IMR-90 (cell line): ENCODE measurements at regions not wholly inside any gene's neighbourhood (a gene's known extent, or its start where the extent isn't known, plus 50 kb on each side); places are given as distances from the start of the nearest gene placed in this dataset.

ENCODE experiments used
- ATAC-seq: fragments of 200-7000 bp; cut with Tn5 transposase; 2 replicates; pipeline ENCODE4 v1.9.1; 2020; ENCODE audit warnings: low read depth, mild to moderate bottlenecking, moderate library complexity
- BruUV-seq: library from RNA; stranded (reverse); fragments of 400-500 nt; replicated peaks from 2 replicates; lab custom pipeline; 2021; lab: Mats Ljungman, UMichigan
- CTCF ChIA-PET: fragments of 300-600 bp; formaldehyde crosslinking; extraction: SDS; loops from one replicate; lab custom pipeline; 2021; ENCODE audit warnings: antibody characterized with exemption; lab: Yijun Ruan, JAX
- POLR2A ChIA-PET: fragments of 300-600 bp; sonication (Branson Sonifier 250); formaldehyde crosslinking; loops from one replicate; lab custom pipeline; 2022; ENCODE audit warnings: antibody characterized with exemption; ENCODE audit not compliant: unreplicated experiment; lab: Charles Lee
- DNase-seq: peaks from one replicate; pipeline ENCODE4 v3.0.0; 2013
- H2AFZ ChIP-seq: replicated peaks from 2 replicates; pipeline ENCODE3; 2013; ENCODE audit warnings: low read length, mild to moderate bottlenecking; ENCODE audit not compliant: poor library complexity
- H2AK5ac ChIP-seq: 2 replicates; pipeline ENCODE4 v1.6.1; 2013; ENCODE audit warnings: low read depth, low read length, inconsistent platforms
- H2AK9ac ChIP-seq: replicated peaks from 2 replicates; pipeline ENCODE3; 2013; ENCODE audit warnings: mild to moderate bottlenecking, low read depth, low read length, moderate library complexity; ENCODE audit not compliant: poor library complexity
- H2BK120ac ChIP-seq: 2 replicates; pipeline ENCODE4 v1.6.1; 2013; ENCODE audit warnings: low read depth, low read length, inconsistent platforms
- H2BK15ac ChIP-seq: 3 replicates; pipeline ENCODE4 v1.6.1; 2013; ENCODE audit warnings: low read depth, low read length, inconsistent platforms
- H2BK20ac ChIP-seq: 2 replicates; pipeline ENCODE4 v1.6.1; 2013; ENCODE audit warnings: low read depth, mild to moderate bottlenecking, inconsistent platforms, low read length, moderate library complexity
- H2BK5ac ChIP-seq: 2 replicates; pipeline ENCODE4 v1.6.1; 2013; ENCODE audit warnings: mild to moderate bottlenecking, low read depth, low read length, inconsistent platforms; ENCODE audit not compliant: poor library complexity, severe bottlenecking
- H3K14ac ChIP-seq: replicated peaks from 2 replicates; pipeline ENCODE4 v1.6.1; 2013; ENCODE audit warnings: low read depth, low read length, inconsistent platforms
- H3K18ac ChIP-seq: 2 replicates; pipeline ENCODE4 v1.6.1; 2013; ENCODE audit warnings: low read depth, low read length, control low read depth
- H3K23ac ChIP-seq: 2 replicates; pipeline ENCODE4 v1.6.1; 2013; ENCODE audit warnings: low read depth, low read length, inconsistent platforms
- H3K27ac ChIP-seq: 2 replicates; pipeline ENCODE4 v1.5.1; 2013; ENCODE audit warnings: mild to moderate bottlenecking, control low read depth, low read length; ENCODE audit not compliant: insufficient read depth
- H3K27me3 ChIP-seq: 2 replicates; pipeline ENCODE4 v1.6.1; 2013; ENCODE audit warnings: low read length; ENCODE audit not compliant: control insufficient read depth, insufficient read depth
- H3K36me3 ChIP-seq: 2 replicates; pipeline ENCODE4 v1.6.1; 2013; ENCODE audit warnings: low read length, mixed read lengths; ENCODE audit not compliant: control insufficient read depth, insufficient read depth
- H3K4ac ChIP-seq: 2 replicates; pipeline ENCODE4 v1.6.1; 2013; ENCODE audit warnings: low read depth, low read length, inconsistent platforms
- H3K4me1 ChIP-seq: 2 replicates; pipeline ENCODE4 v1.6.1; 2013; ENCODE audit warnings: low read length, mixed read lengths; ENCODE audit not compliant: control insufficient read depth, insufficient read depth
- H3K4me2 ChIP-seq: 2 replicates; pipeline ENCODE4 v1.6.1; 2013; ENCODE audit warnings: low read depth, mild to moderate bottlenecking, control low read depth, low read length, moderate library complexity
- H3K4me3 ChIP-seq: 2 replicates; pipeline ENCODE4 v1.5.1; 2013; ENCODE audit warnings: low read depth, mild to moderate bottlenecking, control low read depth, low read length, moderate library complexity; ENCODE audit not compliant: insufficient read depth
- H3K56ac ChIP-seq: 2 replicates; pipeline ENCODE4 v1.6.1; 2013; ENCODE audit warnings: low read length, inconsistent platforms; ENCODE audit not compliant: insufficient read depth; ENCODE audit errors: extremely low read depth
- H3K79me1 ChIP-seq, 2 experiments: 2 replicates each; pipeline ENCODE4 v1.6.1; 2013; ENCODE audit warnings: low read length in 2 of 2, inconsistent platforms in 1 of 2, low read depth in 1 of 2
- H3K9ac ChIP-seq: 2 replicates; pipeline ENCODE4 v1.6.1; 2013; ENCODE audit warnings: low read depth, low read length, control low read depth
- H3K9me1 ChIP-seq: 2 replicates; pipeline ENCODE4 v1.6.1; 2013; ENCODE audit warnings: low read length, inconsistent platforms; ENCODE audit not compliant: insufficient read depth
- H3K9me3 ChIP-seq: 2 replicates; pipeline ENCODE4 v1.6.1; 2013; ENCODE audit warnings: low read length; ENCODE audit not compliant: control insufficient read depth, insufficient read depth
- H4K20me1 ChIP-seq: 2 replicates; pipeline ENCODE4 v1.6.1; 2013; ENCODE audit warnings: low read length, inconsistent platforms; ENCODE audit not compliant: insufficient read depth
- H4K5ac ChIP-seq: 2 replicates; pipeline ENCODE4 v1.6.1; 2013; ENCODE audit warnings: mild to moderate bottlenecking, low read depth, low read length, control low read depth
- H4K8ac ChIP-seq, 2 experiments: 2 replicates each; pipeline ENCODE4 v1.6.1; 2013; ENCODE audit warnings: low read depth in 2 of 2, low read length in 2 of 2, control low read depth in 1 of 2, inconsistent platforms in 1 of 2
- H4K91ac ChIP-seq: 2 replicates; pipeline ENCODE4 v1.6.1; 2013; ENCODE audit warnings: low read depth, low read length, inconsistent platforms; ENCODE audit not compliant: insufficient read depth
- CEBPB ChIP-seq: IDR thresholded peaks from 2 replicates; pipeline ENCODE4 v1.6.1; 2012; ENCODE audit warnings: low read depth, low read length, improper control_type of control experiment
- CHD1 ChIP-seq: IDR thresholded peaks from 2 replicates; pipeline ENCODE4 v1.6.1; 2012; ENCODE audit warnings: low read depth, low read length, improper control_type of control experiment
- FOS ChIP-seq: fragments of 150-350 bp; IDR thresholded peaks from 2 replicates; pipeline ENCODE4 v1.6.1; 2016; ENCODE audit warnings: low read depth, low read length
- MAFK ChIP-seq: IDR thresholded peaks from 2 replicates; pipeline ENCODE4 v1.6.1; 2012; ENCODE audit warnings: low read depth, low read length, improper control_type of control experiment
- MAZ ChIP-seq: IDR thresholded peaks from 2 replicates; pipeline ENCODE4 v1.6.1; 2012; ENCODE audit warnings: low read depth, mild to moderate bottlenecking, low read length, improper control_type of control experiment, moderate library complexity, borderline replicate concordance
- MXI1 ChIP-seq: IDR thresholded peaks from 2 replicates; pipeline ENCODE4 v1.6.1; 2012; ENCODE audit warnings: low read depth, mild to moderate bottlenecking, low read length, moderate library complexity, borderline replicate concordance
- NFE2L2 ChIP-seq: fragments of 150-350 bp; IDR thresholded peaks from 2 replicates; pipeline ENCODE4 v1.6.1; 2016; ENCODE audit warnings: low read depth, mild to moderate bottlenecking, low read length
- RAD21 ChIP-seq: IDR thresholded peaks from 2 replicates; pipeline ENCODE4 v1.6.1; 2012; ENCODE audit warnings: low read length, improper control_type of control experiment
- RCOR1 ChIP-seq: IDR thresholded peaks from 2 replicates; pipeline ENCODE4 v1.6.1; 2012; ENCODE audit warnings: mild to moderate bottlenecking, low read length, improper control_type of control experiment; ENCODE audit not compliant: insufficient replicate concordance
- RFX5 ChIP-seq: IDR thresholded peaks from 2 replicates; pipeline ENCODE4 v1.8.0; 2012; ENCODE audit warnings: low read depth, mild to moderate bottlenecking, low read length, moderate library complexity
- SMC3 ChIP-seq: fragments of 150-350 bp; IDR thresholded peaks from 2 replicates; pipeline ENCODE4 v1.6.1; 2016; ENCODE audit warnings: low read depth, mild to moderate bottlenecking, antibody characterized with exemption, low read length, moderate library complexity
- WGBS, 2 experiments: methylation state at CpG; one replicate each; pipeline versions ENCODE4 v1.1.5 to v1.1.7; 2013; ENCODE audit warnings: missing lambda C conversion rate in 2 of 2; ENCODE audit not compliant: insufficient read length in 1 of 2; ENCODE audit errors: extremely low coverage in 2 of 2; 5-methylcytosine and 5-hydroxymethylcytosine counted together
- dilution Hi-C: fragments of 300-500 bp; cut with HindIII; formaldehyde crosslinking; loops from one replicate; pipeline ENCODE4 v1.14.3; 2018; ENCODE audit warnings: low sequenced_read_pairs; ENCODE audit not compliant: unreplicated experiment
- in situ Hi-C: fragments of 300-500 bp; cut with MboI; formaldehyde crosslinking; loops from 3 replicates; pipeline ENCODE4 v1.14.3; 2019; ENCODE audit warnings: low sequenced_read_pairs, inconsistent platforms, mixed read lengths
- intact Hi-C: fragments of 100-400 bp; cut with micrococcal nuclease; formaldehyde crosslinking; loops from 2 replicates; pipeline ENCODE4 v1.10.0; 2022
- TF ChIP-seq, protein P1 (sequence below): fragments of 150-350 bp; IDR thresholded peaks from 2 replicates; pipeline ENCODE4 v1.6.1; 2016; ENCODE audit warnings: low read depth, mild to moderate bottlenecking, low read length, moderate library complexity, borderline replicate concordance

DNA sequence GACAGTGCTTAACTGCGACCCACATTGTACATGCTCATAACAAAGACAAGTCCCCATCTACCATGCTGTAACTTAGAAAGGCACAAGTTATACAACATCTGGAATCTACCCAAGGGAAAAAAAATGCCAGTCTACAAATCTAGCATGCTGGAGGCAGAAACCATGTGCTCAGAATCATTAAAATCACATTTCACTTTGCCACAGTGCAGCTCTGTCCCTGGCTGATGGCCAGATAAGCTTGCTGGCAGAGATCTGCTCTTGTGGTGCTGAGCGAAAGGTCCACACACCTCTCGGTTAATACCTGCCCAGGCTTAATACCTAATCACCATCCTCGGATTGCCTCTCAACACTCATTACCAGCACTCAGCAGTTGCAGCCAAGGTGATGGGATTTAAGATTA is 74.1 kb upstream of the UQCRFS1 start:
- in situ Hi-C loops: no loop called here
- ATAC-seq (no peak), DNase-seq (no peak)
- H3K27me3 ChIP-seq: no peaks in the 10 kb centered on the region
- no peak overlapping the region for H3K4me3 ChIP-seq
- H4K8ac ChIP-seq: no peak overlapping the region
- intact Hi-C loops: no loop called here
- BruUV-seq: no TSS peak
- no peak overlapping the region for H2BK120ac ChIP-seq
- no peak overlapping the region for H4K91ac ChIP-seq
- dilution Hi-C loops: no loop called here
- H3K4me2 ChIP-seq: no peak overlapping the region
- H2BK20ac ChIP-seq: no peak overlapping the region
- H3K9ac ChIP-seq: no peak overlapping the region
- H3K9me3 ChIP-seq: no peaks in the 10 kb centered on the region; the same call in 1 of the 2 replicates
- no peak overlapping the region for H3K27ac ChIP-seq
- H3K56ac ChIP-seq: no peak overlapping the region
- no peaks in the 10 kb centered on the region for H3K36me3 ChIP-seq
- H3K4ac ChIP-seq: no peak overlapping the region
- CTCF ChIA-PET: no interaction called here
- H2AFZ ChIP-seq: no peak overlapping the region
- no peak overlapping the region for H2AK9ac ChIP-seq
- H3K18ac ChIP-seq: no peak overlapping the region
- no peak overlapping the region for H3K23ac ChIP-seq
- H3K4me1 ChIP-seq: no peaks in the 10 kb centered on the region
- no peak overlapping the region for H2BK5ac ChIP-seq
- no peak overlapping the region for H2AK5ac ChIP-seq
- TF ChIP-seq MXI1 (no peak), SMC3 (no peak), RCOR1 (no peak), MAFK (no peak), FOS (no peak), RFX5 (no peak), CEBPB (no peak), NFE2L2 (no peak), MAZ (no peak), CHD1 (no peak), RAD21 (no peak)
- TF ChIP-seq, protein P1, sequence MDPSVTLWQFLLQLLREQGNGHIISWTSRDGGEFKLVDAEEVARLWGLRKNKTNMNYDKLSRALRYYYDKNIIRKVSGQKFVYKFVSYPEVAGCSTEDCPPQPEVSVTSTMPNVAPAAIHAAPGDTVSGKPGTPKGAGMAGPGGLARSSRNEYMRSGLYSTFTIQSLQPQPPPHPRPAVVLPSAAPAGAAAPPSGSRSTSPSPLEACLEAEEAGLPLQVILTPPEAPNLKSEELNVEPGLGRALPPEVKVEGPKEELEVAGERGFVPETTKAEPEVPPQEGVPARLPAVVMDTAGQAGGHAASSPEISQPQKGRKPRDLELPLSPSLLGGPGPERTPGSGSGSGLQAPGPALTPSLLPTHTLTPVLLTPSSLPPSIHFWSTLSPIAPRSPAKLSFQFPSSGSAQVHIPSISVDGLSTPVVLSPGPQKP: no peak
- no CpG with 5 or more reads among the region's 4 CpGs for WGBS, 2 experiments
- H3K79me1 ChIP-seq: no peaks in the 10 kb centered on the region
- H4K5ac ChIP-seq: no peak overlapping the region
- no peaks in the 10 kb centered on the region for H3K9me1 ChIP-seq
- no peak overlapping the region for H3K14ac ChIP-seq
- no peak overlapping the region for H2BK15ac ChIP-seq
- POLR2A ChIA-PET: no interaction called here
- H4K20me1 ChIP-seq: no peaks in the 10 kb centered on the region
